IMR-90 (cell line): ENCODE measurements at regions not wholly inside any gene's neighbourhood (a gene's known extent, or its start where the extent isn't known, plus 50 kb on each side); places are given as distances from the start of the nearest gene placed in this dataset.
A peak's percentile ranks its signal among the peaks of the same experiment; 100 is the strongest.

Experiments used
- ATAC-seq: fragments of 200-7000 bp; cut with Tn5 transposase; 2 replicates; pipeline ENCODE4 v1.9.1; 2020; ENCODE audit warnings: low read depth, mild to moderate bottlenecking, moderate library complexity
- BruUV-seq: library from RNA; stranded (reverse); fragments of 400-500 nt; replicated peaks from 2 replicates; lab custom pipeline; 2021; lab: Mats Ljungman, UMichigan
- CTCF ChIA-PET: fragments of 300-600 bp; formaldehyde crosslinking; extraction: SDS; loops from one replicate; lab custom pipeline; 2021; ENCODE audit warnings: antibody characterized with exemption; lab: Yijun Ruan, JAX
- POLR2A ChIA-PET: fragments of 300-600 bp; sonication (Branson Sonifier 250); formaldehyde crosslinking; loops from one replicate; lab custom pipeline; 2022; ENCODE audit warnings: antibody characterized with exemption; ENCODE audit not compliant: unreplicated experiment; lab: Charles Lee
- DNase-seq: peaks from one replicate; pipeline ENCODE4 v3.0.0; 2013
- H2AFZ ChIP-seq: replicated peaks from 2 replicates; pipeline ENCODE3; 2013; ENCODE audit warnings: low read length, mild to moderate bottlenecking; ENCODE audit not compliant: poor library complexity
- H2AK5ac ChIP-seq: 2 replicates; pipeline ENCODE4 v1.6.1; 2013; ENCODE audit warnings: low read depth, low read length, inconsistent platforms
- H2AK9ac ChIP-seq: replicated peaks from 2 replicates; pipeline ENCODE3; 2013; ENCODE audit warnings: mild to moderate bottlenecking, low read depth, low read length, moderate library complexity; ENCODE audit not compliant: poor library complexity
- H2BK120ac ChIP-seq: 2 replicates; pipeline ENCODE4 v1.6.1; 2013; ENCODE audit warnings: low read depth, low read length, inconsistent platforms
- H2BK15ac ChIP-seq: 3 replicates; pipeline ENCODE4 v1.6.1; 2013; ENCODE audit warnings: low read depth, low read length, inconsistent platforms
- H2BK20ac ChIP-seq: 2 replicates; pipeline ENCODE4 v1.6.1; 2013; ENCODE audit warnings: low read depth, mild to moderate bottlenecking, inconsistent platforms, low read length, moderate library complexity
- H2BK5ac ChIP-seq: 2 replicates; pipeline ENCODE4 v1.6.1; 2013; ENCODE audit warnings: mild to moderate bottlenecking, low read depth, low read length, inconsistent platforms; ENCODE audit not compliant: poor library complexity, severe bottlenecking
- H3K14ac ChIP-seq: replicated peaks from 2 replicates; pipeline ENCODE4 v1.6.1; 2013; ENCODE audit warnings: low read depth, low read length, inconsistent platforms
- H3K18ac ChIP-seq: 2 replicates; pipeline ENCODE4 v1.6.1; 2013; ENCODE audit warnings: low read depth, low read length, control low read depth
- H3K23ac ChIP-seq: 2 replicates; pipeline ENCODE4 v1.6.1; 2013; ENCODE audit warnings: low read depth, low read length, inconsistent platforms
- H3K27ac ChIP-seq: 2 replicates; pipeline ENCODE4 v1.5.1; 2013; ENCODE audit warnings: mild to moderate bottlenecking, control low read depth, low read length; ENCODE audit not compliant: insufficient read depth
- H3K27me3 ChIP-seq: 2 replicates; pipeline ENCODE4 v1.6.1; 2013; ENCODE audit warnings: low read length; ENCODE audit not compliant: control insufficient read depth, insufficient read depth
- H3K36me3 ChIP-seq: 2 replicates; pipeline ENCODE4 v1.6.1; 2013; ENCODE audit warnings: low read length, mixed read lengths; ENCODE audit not compliant: control insufficient read depth, insufficient read depth
- H3K4ac ChIP-seq: 2 replicates; pipeline ENCODE4 v1.6.1; 2013; ENCODE audit warnings: low read depth, low read length, inconsistent platforms
- H3K4me1 ChIP-seq: 2 replicates; pipeline ENCODE4 v1.6.1; 2013; ENCODE audit warnings: low read length, mixed read lengths; ENCODE audit not compliant: control insufficient read depth, insufficient read depth
- H3K4me2 ChIP-seq: 2 replicates; pipeline ENCODE4 v1.6.1; 2013; ENCODE audit warnings: low read depth, mild to moderate bottlenecking, control low read depth, low read length, moderate library complexity
- H3K4me3 ChIP-seq: 2 replicates; pipeline ENCODE4 v1.5.1; 2013; ENCODE audit warnings: low read depth, mild to moderate bottlenecking, control low read depth, low read length, moderate library complexity; ENCODE audit not compliant: insufficient read depth
- H3K56ac ChIP-seq: 2 replicates; pipeline ENCODE4 v1.6.1; 2013; ENCODE audit warnings: low read length, inconsistent platforms; ENCODE audit not compliant: insufficient read depth; ENCODE audit errors: extremely low read depth
- H3K79me1 ChIP-seq, 2 experiments: 2 replicates each; pipeline ENCODE4 v1.6.1; 2013; ENCODE audit warnings: low read length in 2 of 2, inconsistent platforms in 1 of 2, low read depth in 1 of 2
- H3K9ac ChIP-seq: 2 replicates; pipeline ENCODE4 v1.6.1; 2013; ENCODE audit warnings: low read depth, low read length, control low read depth
- H3K9me1 ChIP-seq: 2 replicates; pipeline ENCODE4 v1.6.1; 2013; ENCODE audit warnings: low read length, inconsistent platforms; ENCODE audit not compliant: insufficient read depth
- H3K9me3 ChIP-seq: 2 replicates; pipeline ENCODE4 v1.6.1; 2013; ENCODE audit warnings: low read length; ENCODE audit not compliant: control insufficient read depth, insufficient read depth
- H4K20me1 ChIP-seq: 2 replicates; pipeline ENCODE4 v1.6.1; 2013; ENCODE audit warnings: low read length, inconsistent platforms; ENCODE audit not compliant: insufficient read depth
- H4K5ac ChIP-seq: 2 replicates; pipeline ENCODE4 v1.6.1; 2013; ENCODE audit warnings: mild to moderate bottlenecking, low read depth, low read length, control low read depth
- H4K8ac ChIP-seq, 2 experiments: 2 replicates each; pipeline ENCODE4 v1.6.1; 2013; ENCODE audit warnings: low read depth in 2 of 2, low read length in 2 of 2, control low read depth in 1 of 2, inconsistent platforms in 1 of 2
- H4K91ac ChIP-seq: 2 replicates; pipeline ENCODE4 v1.6.1; 2013; ENCODE audit warnings: low read depth, low read length, inconsistent platforms; ENCODE audit not compliant: insufficient read depth
- MAFK ChIP-seq: IDR thresholded peaks from 2 replicates; pipeline ENCODE4 v1.6.1; 2012; ENCODE audit warnings: low read depth, low read length, improper control_type of control experiment
- RAD21 ChIP-seq: IDR thresholded peaks from 2 replicates; pipeline ENCODE4 v1.6.1; 2012; ENCODE audit warnings: low read length, improper control_type of control experiment
- RCOR1 ChIP-seq: IDR thresholded peaks from 2 replicates; pipeline ENCODE4 v1.6.1; 2012; ENCODE audit warnings: mild to moderate bottlenecking, low read length, improper control_type of control experiment; ENCODE audit not compliant: insufficient replicate concordance
- USF2 ChIP-seq: fragments of 150-350 bp; IDR thresholded peaks from 2 replicates; pipeline ENCODE4 v1.6.1; 2017; ENCODE audit warnings: mild to moderate bottlenecking, antibody characterized with exemption, low read length, low read depth
- WGBS, 2 experiments: methylation state at CpG; one replicate each; pipeline versions ENCODE4 v1.1.5 to v1.1.7; 2013; ENCODE audit warnings: missing lambda C conversion rate in 2 of 2; ENCODE audit not compliant: insufficient read length in 1 of 2; ENCODE audit errors: extremely low coverage in 2 of 2; 5-methylcytosine and 5-hydroxymethylcytosine counted together
- dilution Hi-C: fragments of 300-500 bp; cut with HindIII; formaldehyde crosslinking; loops from one replicate; pipeline ENCODE4 v1.14.3; 2018; ENCODE audit warnings: low sequenced_read_pairs; ENCODE audit not compliant: unreplicated experiment
- in situ Hi-C: fragments of 300-500 bp; cut with MboI; formaldehyde crosslinking; loops from 3 replicates; pipeline ENCODE4 v1.14.3; 2019; ENCODE audit warnings: low sequenced_read_pairs, inconsistent platforms, mixed read lengths
- intact Hi-C: fragments of 100-400 bp; cut with micrococcal nuclease; formaldehyde crosslinking; loops from 2 replicates; pipeline ENCODE4 v1.10.0; 2022

GRCh38 chr10:4658777-4659176 lies 167.2 kb upstream of the AKR1E2 start:
- no peak for DNase-seq
- Histone ChIP-seq H3K4me2 (no peak overlapping the region), H3K14ac (0 out of 2 replicates have a peak overlapping the region, but pooled peaks have one; percentile 17), H3K27ac (no peak overlapping the region), H2AK5ac (peak overlapping the region; percentile 63; the same call in 1 of the 2 replicates), H3K4me1 (peaks cover 9% of the 10 kb centered on the region), H4K5ac (no peak overlapping the region), H3K36me3 (no peaks in the 10 kb centered on the region), H4K91ac (no peak overlapping the region), H3K27me3 (no peaks in the 10 kb centered on the region), H2BK5ac (peak overlapping the region; percentile 47), H2AK9ac (no peak overlapping the region), H2AFZ (no peak overlapping the region), H3K18ac (no peak overlapping the region), H3K23ac (no peak overlapping the region), H2BK15ac (peak overlapping the region; percentile 58; the same call in 1 of the 3 replicates), H3K4me3 (no peak overlapping the region), H3K9me3 (no peaks in the 10 kb centered on the region), H3K56ac (no peak overlapping the region), H3K9ac (no peak overlapping the region), H3K79me1 (peaks cover 0 to 21% of the 10 kb centered on the region in 2 experiments; a peak in 3 of 4 replicates), H3K9me1 (peaks cover 7% of the 10 kb centered on the region), H4K20me1 (no peaks in the 10 kb centered on the region), H2BK20ac (peak overlapping the region; percentile 30; the same call in 1 of the 2 replicates), H4K8ac (no peak overlapping the region; a peak in 1 of 4 replicates), H3K4ac (peak overlapping the region; percentile 28; the same call in 1 of the 2 replicates), H2BK120ac (peak overlapping the region; percentile 47; the same call in 1 of the 2 replicates)
- no TSS peak for BruUV-seq
- no peak for TF ChIP-seq RCOR1
- no peak for TF ChIP-seq MAFK
- no peak for TF ChIP-seq USF2
- no peak for TF ChIP-seq RAD21
- WGBS, 2 experiments = 60% methylated on average over 1 of the region's 8 CpGs; no CpG with 5 or more reads in 1 of the 2 experiments
- ATAC-seq = no peak
- dilution Hi-C loops (no loop called here), intact Hi-C loops (loop anchor here (5.0 to 10.0 kb wide), 5 partner anchors 131 to 1411 kb away; no protein-coding TSS in a partner anchor), in situ Hi-C loops (loop anchor here (10.0 kb wide), 1 partner anchor 1474 kb away; no protein-coding TSS in a partner anchor)
- ChIA-PET CTCF (interaction anchor here (0.8 to 1.6 kb wide), 2 partner anchors 145 to 1461 kb away, joined by 3 read pairs; no protein-coding TSS in a partner anchor), POLR2A (interaction anchor here (1.5 kb wide), 1 partner anchor 874 kb away, joined by 4 read pairs; the partner anchor contains the start of gene KLF6)
